HG02885 (cell line): ENCODE measurements at regions not wholly inside any gene's neighbourhood (a gene's known extent, or its start where the extent isn't known, plus 50 kb on each side); places are given as distances from the start of the nearest gene placed in this dataset.
"Not testable (repeated sequence)": the region's sequence is repeated elsewhere in the genome, so short reads cannot be mapped to it uniquely, and the experiment has no call there.

ENCODE experiments used
- ATAC-seq: cut with Tn5 transposase; IDR thresholded peaks from one replicate; pipeline ENCODE4 v1.9.1; 2021; ENCODE audit warnings: mild to moderate bottlenecking; ENCODE audit not compliant: unreplicated experiment, poor library complexity

GRCh38 chr1:148222399-148223159 lies 70.5 kb upstream of the NBPF11 start:
- not testable (repeated sequence) for ATAC-seq

- not testable (repeated sequence) for ATAC-seq
Observed at GRCh38 chr1:148221593-148221992, 69.5 kb upstream of the NBPF11 start.

- ATAC-seq: not testable (repeated sequence)
Observed at GRCh38 chr1:148219229-148219628, 67.1 kb upstream of the NBPF11 start.

GRCh38 chr1:148211191-148211590 lies 59.1 kb upstream of the NBPF11 start:
- ATAC-seq: not testable (repeated sequence)

GRCh38 chr1:148210624-148211023 lies 58.5 kb upstream of the NBPF11 start:
- not testable (repeated sequence) for ATAC-seq

- ATAC-seq: not testable (repeated sequence)
Observed at GRCh38 chr1:148210166-148210565, 58.1 kb upstream of the NBPF11 start.

GRCh38 chr1:148202013-148202412 lies 49.9 kb upstream of the NBPF11 start:
- not testable (repeated sequence) for ATAC-seq
